ENCODE measurements at regions not wholly inside any gene's neighbourhood (a gene's known extent, or its start where the extent isn't known, plus 50 kb on each side); places are given as distances from the start of the nearest gene placed in this dataset.

- TF ChIP-seq POLR2A (IDR thresholded peaks at IDR 0.05): no peak
- no peak for TF ChIP-seq CTCF (IDR thresholded peaks at IDR 0.05)
- Histone ChIP-seq H3K4me3 (no peak overlapping the region), H3K36me3 (no peaks in the 10 kb centered on the region), H3K4me1 (no peaks in the 10 kb centered on the region), H3K9me3 (no peaks in the 10 kb centered on the region), H3K27ac (no peak overlapping the region), H3K27me3 (no peaks in the 10 kb centered on the region)
- no peak for DNase-seq
Observed at GRCh38 chr18:51523671-51524070, 326.2 kb upstream of the MEX3C start.

GRCh38 chr18:51525453-51526225 lies 328.2 kb upstream of the MEX3C start:
- Histone ChIP-seq H3K27me3 (no peaks in the 10 kb centered on the region), H3K4me1 (no peaks in the 10 kb centered on the region), H3K4me3 (no peak overlapping the region), H3K36me3 (no peaks in the 10 kb centered on the region), H3K9me3 (no peaks in the 10 kb centered on the region), H3K27ac (no peak overlapping the region)
- no peak for DNase-seq
- TF ChIP-seq POLR2A (IDR thresholded peaks at IDR 0.05) (no peak), CTCF (IDR thresholded peaks at IDR 0.05) (no peak)

- Histone ChIP-seq H3K9me3 (no peaks in the 10 kb centered on the region), H3K36me3 (no peaks in the 10 kb centered on the region), H3K27ac (no peak overlapping the region), H3K4me3 (no peak overlapping the region), H3K4me1 (no peaks in the 10 kb centered on the region), H3K27me3 (no peaks in the 10 kb centered on the region)
- TF ChIP-seq CTCF (IDR thresholded peaks at IDR 0.05): no peak
- TF ChIP-seq POLR2A (IDR thresholded peaks at IDR 0.05): no peak
- no peak for DNase-seq
Observed at GRCh38 chr18:51527826-51528225, 330.3 kb upstream of the MEX3C start.

GRCh38 chr18:51531501-51531900 lies 334.0 kb upstream of the MEX3C start:
- TF ChIP-seq POLR2A (IDR thresholded peaks at IDR 0.05): no peak
- TF ChIP-seq CTCF (IDR thresholded peaks at IDR 0.05): no peak
- Histone ChIP-seq H3K27ac (no peak overlapping the region), H3K36me3 (no peaks in the 10 kb centered on the region), H3K9me3 (no peaks in the 10 kb centered on the region), H3K4me3 (no peak overlapping the region), H3K27me3 (no peaks in the 10 kb centered on the region), H3K4me1 (no peaks in the 10 kb centered on the region)
- DNase-seq: no peak

GRCh38 chr18:51537487-51537886 lies 340.0 kb upstream of the MEX3C start:
- Histone ChIP-seq H3K9me3 (no peaks in the 10 kb centered on the region), H3K4me1 (no peaks in the 10 kb centered on the region), H3K4me3 (no peak overlapping the region), H3K36me3 (no peaks in the 10 kb centered on the region), H3K27me3 (no peaks in the 10 kb centered on the region), H3K27ac (no peak overlapping the region)
- DNase-seq: peak in 2 of 3 donors; percentile 20 to 49
- TF ChIP-seq CTCF (IDR thresholded peaks at IDR 0.05) (no peak), POLR2A (IDR thresholded peaks at IDR 0.05) (no peak)
